ENCODE measurements at regions not wholly inside any gene's neighbourhood (a gene's known extent, or its start where the extent isn't known, plus 50 kb on each side); places are given as distances from the start of the nearest gene placed in this dataset.
"Not testable (repeated sequence)": the region's sequence is repeated elsewhere in the genome, so short reads cannot be mapped to it uniquely, and the experiment has no call there.

- peak; percentile 20 for DNase-seq
Observed at GRCh38 chr19:22545751-22546150, 88.4 kb upstream of the ZNF492 start.

GRCh38 chr19:22533761-22534160 is 100.4 kb upstream of the ZNF492 start:
- DNase-seq: no peak

DNA sequence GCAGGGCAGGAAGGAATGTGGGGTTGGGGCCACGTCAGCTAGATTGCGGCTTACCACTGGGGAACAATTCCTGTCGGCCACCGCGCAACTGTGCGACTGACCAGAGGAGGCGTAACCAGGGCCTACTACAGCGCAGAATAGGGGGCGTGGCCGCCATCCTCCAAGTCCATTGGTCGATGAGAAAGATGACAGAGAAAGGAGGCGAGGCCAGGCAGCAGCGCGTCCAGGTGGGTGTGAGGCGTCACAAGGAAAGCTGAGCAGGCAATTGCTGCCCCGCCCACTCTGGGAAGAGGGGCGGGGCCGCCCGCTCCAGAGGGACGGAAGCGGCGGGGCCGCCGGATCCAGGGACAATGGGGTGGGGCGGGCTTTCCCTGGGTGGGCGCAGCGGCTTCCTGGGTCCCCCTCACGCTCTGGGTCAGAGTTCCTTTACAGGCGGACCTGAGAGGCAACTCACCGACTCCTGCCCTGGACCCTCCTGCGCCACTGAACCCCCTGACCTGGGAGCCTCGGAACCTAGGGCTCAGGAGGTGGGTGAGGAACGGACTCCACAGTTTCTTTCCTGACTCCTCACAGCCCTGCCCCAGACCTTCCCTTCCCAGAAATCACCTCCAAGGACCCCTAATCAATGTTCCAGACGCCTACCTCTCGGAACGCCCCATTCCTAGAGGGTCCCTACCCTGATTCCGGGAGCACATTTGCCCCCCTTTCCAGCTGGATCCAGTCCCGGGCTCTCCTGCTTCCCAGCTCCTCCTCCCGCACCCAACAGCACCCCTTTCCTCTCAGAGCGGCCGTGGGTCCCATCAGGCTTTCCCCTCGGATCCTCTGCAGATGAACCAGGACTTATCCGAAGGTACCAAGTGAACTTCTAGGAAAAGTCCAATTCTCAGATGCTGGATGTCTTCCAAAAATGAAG is 101.5 kb upstream of the ZNF492 start:
- DNase-seq: no peak

DNA sequence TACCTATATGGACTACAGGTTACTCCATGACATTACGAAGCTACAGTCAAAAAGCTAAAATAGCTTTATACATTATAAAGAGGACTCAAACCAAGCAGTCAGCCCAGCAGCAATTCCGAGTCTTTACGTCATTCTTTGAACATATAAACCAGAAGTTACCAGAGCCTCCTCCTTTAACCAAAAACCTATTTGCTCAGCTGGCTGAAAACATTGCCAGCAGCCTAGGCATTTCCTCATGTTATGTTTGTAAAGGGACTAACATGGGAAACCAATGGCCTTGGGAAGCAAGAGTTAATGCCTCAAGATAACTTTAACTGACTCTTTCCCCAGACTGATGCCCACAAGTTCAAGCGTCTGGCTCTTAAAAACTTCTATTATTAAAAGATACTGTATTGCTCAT is 104.1 kb upstream of the ZNF492 start:
- DNase-seq: no peak

- no peak for DNase-seq
Observed at GRCh38 chr19:22528956-22529355, 105.2 kb upstream of the ZNF492 start.

DNA sequence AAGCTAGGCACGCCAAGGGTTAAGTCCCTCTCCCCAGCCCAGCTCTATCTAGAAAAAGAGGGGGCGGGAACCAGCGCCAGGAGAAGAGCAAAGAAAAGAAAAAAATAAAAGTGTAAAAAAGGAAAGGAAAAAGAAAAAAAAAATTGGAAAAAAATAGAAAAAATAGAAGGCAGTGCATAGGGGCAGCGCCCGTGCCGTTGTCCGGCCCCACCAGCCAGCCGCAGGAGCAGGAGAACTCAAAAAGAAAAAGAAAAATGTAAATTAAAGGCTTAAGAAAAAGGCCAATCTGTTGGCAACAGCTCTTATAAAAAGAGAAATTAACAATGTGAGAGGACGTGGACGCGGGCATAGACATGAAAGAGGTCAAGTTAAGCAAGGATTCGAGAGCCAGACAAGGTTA is 105.4 kb upstream of the ZNF98 start:
- DNase-seq: no peak

- no peak for DNase-seq
Observed at GRCh38 chr19:22526661-22527272, 104.6 kb upstream of the ZNF98 start.

- DNase-seq: no peak
Observed at GRCh38 chr19:22523940-22524339, 101.8 kb upstream of the ZNF98 start.

GRCh38 chr19:22519562-22519961 is 97.4 kb upstream of the ZNF98 start:
- not testable (repeated sequence) for DNase-seq

- DNase-seq: no peak
Observed at GRCh38 chr19:22519152-22519551, 97.0 kb upstream of the ZNF98 start.

GRCh38 chr19:22517496-22518411 is 95.6 kb upstream of the ZNF98 start:
- DNase-seq: no peak

DNA sequence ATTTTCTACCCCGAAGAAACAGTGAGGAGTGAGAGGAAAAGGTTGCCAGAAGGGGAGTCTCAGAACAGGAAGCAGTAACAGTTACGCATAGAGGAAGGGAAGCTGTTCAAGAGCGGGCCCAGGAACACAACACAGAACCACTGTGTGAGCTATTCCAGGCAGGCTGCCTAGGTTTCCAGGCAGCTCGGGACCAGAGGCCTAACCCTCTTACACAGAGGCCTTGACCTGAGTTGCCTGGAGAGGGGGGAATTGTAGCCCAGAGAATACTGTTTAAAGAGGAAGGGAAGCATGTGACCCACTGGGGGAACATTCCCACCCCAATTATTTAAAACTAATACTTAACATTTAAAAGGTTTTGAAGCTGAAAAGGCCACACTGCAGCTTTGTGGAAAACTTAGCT is 93.3 kb upstream of the ZNF98 start:
- no peak for DNase-seq

DNA sequence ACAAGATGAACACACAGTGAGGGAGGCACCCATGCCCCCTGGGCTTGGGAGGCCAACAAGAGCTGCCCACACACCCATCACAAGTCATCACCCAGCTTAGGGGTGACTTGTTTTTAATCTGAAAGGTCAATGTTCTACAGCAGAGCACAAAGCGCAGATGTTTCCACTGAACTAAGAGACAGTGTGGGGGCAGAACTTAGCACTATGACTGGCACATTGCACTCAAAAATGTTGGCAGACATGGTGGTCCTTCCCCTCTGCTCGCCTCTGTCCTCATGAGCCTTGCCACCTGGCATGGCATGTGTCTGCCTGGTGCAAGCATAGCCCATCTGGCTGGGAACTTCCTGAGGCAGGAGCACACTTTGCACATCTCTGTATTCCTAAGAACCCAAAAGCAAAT is 81.4 kb upstream of the ZNF98 start:
- no peak for DNase-seq

DNA sequence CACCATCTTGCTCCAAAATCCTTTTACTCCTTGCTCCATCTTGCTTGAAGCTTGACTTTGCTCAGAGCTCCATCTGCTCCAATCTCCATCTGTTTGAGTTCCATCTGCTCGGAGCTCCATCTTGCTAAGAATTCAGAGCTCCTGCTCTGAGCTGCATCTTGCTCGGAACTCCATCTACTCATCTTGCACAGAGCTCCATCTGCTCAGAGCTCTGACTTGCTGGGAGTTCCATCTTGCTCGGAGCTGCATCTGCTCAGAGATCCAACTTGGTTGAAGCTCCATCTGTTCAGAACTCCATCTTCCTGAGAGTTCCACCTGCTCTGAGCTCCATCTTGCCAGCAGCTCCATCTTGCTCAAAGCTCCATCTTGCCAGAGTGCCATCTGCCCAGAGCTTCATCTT is 80.6 kb upstream of the ZNF98 start:
- no peak for DNase-seq

- DNase-seq: not testable (repeated sequence)
Observed at GRCh38 chr19:22498831-22499430, 76.8 kb upstream of the ZNF98 start.

- DNase-seq: no peak
Observed at GRCh38 chr19:22491746-22492145, 69.6 kb upstream of the ZNF98 start.

- not testable (repeated sequence) for DNase-seq
Observed at GRCh38 chr19:22483514-22483913, 61.4 kb upstream of the ZNF98 start.

GRCh38 chr19:22472180-22472637 is 50.1 kb upstream of the ZNF98 start:
- DNase-seq: no peak
